Myocyte (in vitro differentiated cells): ENCODE measurements at regions not wholly inside any gene's neighbourhood (a gene's known extent, or its start where the extent isn't known, plus 50 kb on each side); places are given as distances from the start of the nearest gene placed in this dataset.
A peak's percentile ranks its signal among the peaks of the same experiment; 100 is the strongest.
"Not testable (repeated sequence)": the region's sequence is repeated elsewhere in the genome, so short reads cannot be mapped to it uniquely, and the experiment has no call there.

Experiments used
- DNase-seq: peaks from one replicate; pipeline ENCODE4 v3.0.0-alpha.2; 2012; ENCODE audit warnings: low read depth

DNA sequence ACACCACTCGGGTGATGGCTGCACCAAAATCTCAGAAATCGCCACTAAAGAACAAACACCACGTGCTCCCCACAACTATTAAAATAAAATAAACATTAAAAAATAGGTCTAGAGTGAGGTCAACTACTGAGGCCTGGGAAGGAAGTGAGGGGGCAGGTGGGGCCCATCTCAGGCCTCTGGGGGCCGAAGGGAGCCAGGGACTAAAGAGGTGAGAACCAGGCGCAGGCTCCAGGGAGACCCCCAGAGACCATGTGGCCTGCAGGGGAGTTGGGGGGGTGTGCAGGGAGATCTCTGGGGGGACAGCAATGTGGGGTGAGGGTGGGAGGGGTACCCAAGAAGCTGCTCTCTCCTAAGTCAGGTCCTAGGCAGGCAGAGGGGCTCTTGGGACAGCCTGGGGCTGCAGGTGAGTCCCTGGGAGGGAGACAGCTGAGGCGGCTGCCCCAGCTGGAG lies 111.3 kb upstream of the SMURF2 start:
- no peak for DNase-seq

DNA sequence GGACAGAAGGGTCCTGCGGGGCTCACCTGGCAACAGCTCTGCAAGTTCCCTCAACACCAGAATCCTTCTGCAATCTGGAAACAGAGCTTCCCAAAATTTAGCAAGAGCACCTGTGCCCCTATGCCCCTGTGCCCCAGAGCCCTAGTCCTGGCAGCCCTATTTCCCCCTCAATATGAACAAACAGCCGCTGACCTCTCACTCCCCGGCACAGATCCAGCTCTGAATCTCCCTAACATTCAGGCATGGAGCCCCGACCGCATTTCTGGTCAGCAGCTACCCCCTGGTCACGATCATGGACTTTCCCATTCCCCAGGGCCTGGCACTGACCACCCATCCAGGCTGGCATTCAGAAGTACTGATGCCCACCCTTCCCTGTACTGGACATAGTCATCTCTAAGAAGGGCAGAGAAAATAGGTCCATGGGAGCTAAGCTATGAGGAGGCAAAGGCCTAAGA lies 110.8 kb upstream of the SMURF2 start:
- DNase-seq = no peak

DNA sequence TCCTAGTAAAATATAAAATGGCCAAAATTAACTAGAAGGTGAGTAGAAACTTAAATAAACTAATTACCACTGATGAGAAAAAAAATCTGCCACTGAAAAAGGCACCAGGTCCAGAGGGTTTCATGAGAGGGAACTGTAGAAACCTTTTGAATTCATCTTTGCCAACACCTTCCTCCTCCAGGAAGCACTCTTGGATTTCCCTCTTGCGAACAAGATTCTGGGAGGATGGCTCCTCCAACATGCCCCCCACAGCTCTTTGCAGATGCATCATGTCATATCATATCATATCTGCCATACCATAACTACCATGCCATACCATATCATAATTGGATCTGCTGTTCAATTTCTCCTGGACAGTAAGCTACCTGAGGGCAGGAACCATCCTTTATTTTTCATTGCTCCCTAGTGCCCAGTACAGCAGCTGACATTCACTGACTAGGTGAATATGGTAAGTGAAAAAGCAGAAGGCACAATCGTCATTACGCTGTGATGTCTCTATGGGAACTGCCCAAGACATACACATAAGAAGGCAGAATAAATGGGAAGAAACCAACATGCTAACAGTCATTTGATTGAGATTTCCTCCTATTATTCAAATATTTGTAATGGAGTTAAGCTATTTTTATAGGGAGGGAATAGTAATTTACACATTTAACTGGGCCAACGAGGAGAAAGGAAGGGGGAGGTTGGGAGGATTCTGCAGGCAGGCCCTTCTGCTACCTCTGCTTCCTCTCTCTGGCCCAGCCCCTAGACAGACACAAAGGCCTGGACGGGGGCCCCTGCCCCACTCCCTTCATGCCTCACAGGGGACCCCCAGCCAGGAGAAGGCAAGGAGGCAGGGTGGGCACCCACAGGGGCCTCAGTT lies 110.1 kb upstream of the SMURF2 start:
- no peak for DNase-seq

- no peak for DNase-seq
These were observed 107.6 kb upstream of the SMURF2 start for GRCh38 chr17:64769712-64770111.

DNA sequence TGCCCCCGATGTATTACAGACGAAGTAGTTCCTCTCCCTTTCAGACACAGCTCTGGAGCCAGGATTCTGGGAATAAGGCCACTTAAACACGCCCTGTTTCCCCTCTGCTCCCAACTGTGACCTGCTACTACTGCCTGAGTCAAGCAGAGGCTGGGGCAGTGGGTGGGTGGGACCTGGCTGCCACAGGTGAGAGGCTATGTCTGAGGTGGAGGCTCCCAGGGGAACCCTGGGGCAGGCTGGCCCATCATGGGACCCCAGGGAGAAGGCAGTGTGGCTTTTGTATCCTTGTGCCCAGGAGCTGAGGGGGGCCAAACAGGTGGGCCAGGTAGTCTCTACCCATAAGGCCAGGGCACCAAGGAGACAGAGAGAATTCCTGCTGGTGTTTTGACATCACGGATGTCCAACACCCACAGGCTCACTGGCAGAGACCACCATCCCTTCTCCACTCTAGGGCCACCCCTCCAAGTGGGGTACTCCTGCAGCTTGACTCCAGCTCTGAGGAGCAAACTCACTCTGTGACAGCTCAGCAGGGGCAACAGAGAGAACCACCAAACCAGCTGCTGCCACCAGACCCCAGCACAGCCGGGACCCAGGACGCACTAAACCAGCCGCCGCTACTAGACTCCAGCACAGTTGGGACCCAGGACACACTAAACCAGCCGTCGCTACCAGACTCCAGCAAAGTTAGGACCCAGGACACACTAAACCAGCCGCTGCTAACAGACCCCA lies 105.3 kb upstream of the SMURF2 start:
- no peak for DNase-seq

DNA sequence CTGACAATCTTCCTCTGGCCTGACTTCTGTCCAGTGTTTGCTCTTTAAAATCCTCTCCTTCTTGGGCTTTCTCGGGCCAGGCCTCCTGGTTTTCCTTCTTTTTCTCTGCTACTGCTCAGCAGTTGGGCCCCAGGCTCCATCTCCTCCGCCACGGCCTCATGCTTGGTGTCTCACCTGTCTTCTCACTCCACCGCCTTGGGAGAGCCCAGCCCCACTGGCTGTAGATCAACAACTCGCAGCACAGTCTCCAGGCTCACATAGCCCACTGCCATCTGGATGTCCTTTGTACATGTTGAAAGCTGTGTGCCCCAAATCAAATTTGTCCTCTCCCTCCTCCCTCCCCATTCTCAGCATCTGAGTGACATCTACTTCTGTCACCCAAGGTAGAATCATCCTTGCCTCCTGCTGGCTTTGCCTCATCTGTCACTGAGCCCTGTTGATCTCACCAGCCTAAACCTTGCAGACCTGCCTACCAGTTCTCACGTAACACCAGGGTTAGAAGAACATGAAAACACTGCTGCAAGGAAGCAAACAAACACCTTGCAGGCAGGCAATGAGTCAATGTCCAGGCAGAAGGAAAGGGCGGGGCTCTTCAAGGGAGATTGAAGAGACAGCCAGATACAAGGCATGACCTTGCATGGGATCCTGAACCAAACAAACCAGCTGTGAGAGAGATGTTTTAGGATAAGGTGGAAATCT lies 103.2 kb upstream of the SMURF2 start:
- no peak for DNase-seq

GRCh38 chr17:64750891-64751677 lies 89.0 kb upstream of the SMURF2 start:
- no peak for DNase-seq

- DNase-seq = no peak
These were observed 88.4 kb upstream of the SMURF2 start for GRCh38 chr17:64750478-64750877.

DNA sequence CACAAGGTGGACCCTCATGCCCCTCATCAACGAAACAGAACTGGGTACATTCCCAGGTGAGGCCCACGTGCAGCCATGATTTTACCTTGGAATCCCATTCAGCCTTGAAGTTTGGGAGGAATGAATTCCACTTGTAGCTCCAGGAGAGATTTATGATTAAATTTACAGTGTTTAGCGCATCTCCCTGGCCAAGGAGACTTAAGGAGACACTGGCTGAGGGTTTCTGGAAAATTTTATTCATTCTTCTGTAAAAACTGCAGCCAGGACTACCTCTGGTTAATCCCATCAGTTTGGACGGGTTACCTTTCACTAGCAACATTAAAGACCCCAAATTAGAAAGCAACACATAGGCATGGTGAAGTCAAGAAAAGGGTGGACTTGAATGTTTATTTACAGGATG lies 87.2 kb upstream of the SMURF2 start:
- no peak for DNase-seq

DNA sequence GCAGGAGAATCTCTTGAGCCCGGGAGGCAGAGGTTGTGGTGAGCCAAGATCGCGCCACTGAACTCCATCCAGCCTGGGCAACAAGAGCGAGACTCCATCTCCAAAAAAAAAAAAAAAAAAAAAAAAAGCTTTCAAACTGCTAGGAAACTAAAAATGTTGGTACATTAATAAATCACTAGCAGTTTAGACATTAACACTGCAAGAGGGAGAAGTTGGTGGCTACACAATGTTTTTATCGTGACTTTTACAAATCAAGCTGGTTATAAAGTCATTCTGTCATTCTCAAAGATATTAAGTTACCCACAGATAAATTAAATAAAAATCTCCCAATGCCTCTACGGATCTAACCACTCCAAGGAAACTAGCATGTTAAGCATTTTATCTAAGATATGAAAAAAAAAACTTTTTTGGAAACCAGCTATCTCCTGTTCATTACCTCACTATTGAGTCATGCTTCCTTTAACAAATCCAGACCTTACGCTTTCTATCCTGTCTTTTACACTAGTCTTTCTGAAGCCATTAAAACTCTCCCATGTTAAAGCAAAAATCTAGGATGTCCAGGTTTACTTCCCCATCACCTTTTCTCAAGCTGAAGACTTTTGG lies 85.9 kb upstream of the SMURF2 start:
- no peak for DNase-seq

GRCh38 chr17:64742326-64742725 lies 80.2 kb upstream of the SMURF2 start:
- no peak for DNase-seq

- DNase-seq = peak; percentile 77
These were observed 79.8 kb upstream of the SMURF2 start for GRCh38 chr17:64741916-64742315.

GRCh38 chr17:64741038-64741641 lies 79.0 kb upstream of the SMURF2 start:
- DNase-seq = peak; percentile 72

GRCh38 chr17:64739316-64740058 lies 77.4 kb upstream of the SMURF2 start:
- no peak for DNase-seq

- DNase-seq = peak; percentile 58
These were observed 74.8 kb upstream of the SMURF2 start for GRCh38 chr17:64736804-64737492.

DNA sequence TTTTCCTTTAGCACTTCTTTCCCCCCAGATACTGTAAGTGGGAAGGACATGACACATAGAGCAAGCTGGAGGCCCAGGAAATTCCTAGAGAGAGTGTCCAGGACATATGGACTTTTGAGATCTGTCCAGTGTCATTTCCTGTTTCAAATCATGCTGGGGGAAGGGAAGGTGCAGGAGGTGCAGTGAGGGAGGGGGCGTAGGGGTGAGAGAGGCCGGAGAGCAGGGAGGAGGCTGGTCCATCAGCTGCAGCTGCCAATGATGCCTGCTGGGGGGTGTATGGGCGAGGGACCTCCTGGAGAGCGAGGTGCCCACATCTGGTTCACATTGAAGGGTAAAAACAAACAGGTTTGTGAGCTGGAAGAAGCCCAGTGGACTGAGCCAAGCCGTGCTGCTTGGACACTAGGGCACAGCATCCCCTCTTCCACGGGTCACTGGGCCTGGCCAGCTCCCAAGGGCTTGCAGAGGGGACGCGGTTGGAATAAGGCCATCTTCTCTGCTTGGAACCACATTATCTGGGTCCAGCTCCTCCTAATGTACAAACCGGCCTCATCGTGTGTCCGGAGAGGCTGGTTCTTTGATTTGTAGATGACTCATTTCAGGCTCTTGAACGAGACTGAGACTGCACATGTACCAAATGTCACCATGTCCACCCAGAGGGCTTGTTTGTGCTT lies 70.4 kb upstream of the SMURF2 start:
- peak; percentile 46 for DNase-seq

DNA sequence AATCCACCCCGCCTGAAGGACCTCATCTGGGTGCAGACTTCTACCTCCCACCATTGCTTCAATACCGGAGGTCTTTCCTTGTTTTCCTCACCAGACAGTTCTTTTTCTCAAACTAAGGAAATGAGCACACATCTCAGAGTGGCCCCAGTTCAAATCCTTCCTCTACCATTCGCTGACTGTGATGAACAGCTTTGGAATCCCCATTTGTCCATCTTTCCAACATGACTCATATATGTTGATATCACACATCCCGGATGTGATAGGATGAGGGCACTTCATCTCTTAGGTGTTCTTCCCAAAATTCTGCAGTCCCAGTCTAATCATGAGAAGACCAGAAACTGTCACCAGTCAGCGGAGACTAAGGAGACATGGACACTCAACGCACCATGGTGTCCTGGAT lies 67.9 kb upstream of the SMURF2 start:
- DNase-seq = not testable (repeated sequence)

DNA sequence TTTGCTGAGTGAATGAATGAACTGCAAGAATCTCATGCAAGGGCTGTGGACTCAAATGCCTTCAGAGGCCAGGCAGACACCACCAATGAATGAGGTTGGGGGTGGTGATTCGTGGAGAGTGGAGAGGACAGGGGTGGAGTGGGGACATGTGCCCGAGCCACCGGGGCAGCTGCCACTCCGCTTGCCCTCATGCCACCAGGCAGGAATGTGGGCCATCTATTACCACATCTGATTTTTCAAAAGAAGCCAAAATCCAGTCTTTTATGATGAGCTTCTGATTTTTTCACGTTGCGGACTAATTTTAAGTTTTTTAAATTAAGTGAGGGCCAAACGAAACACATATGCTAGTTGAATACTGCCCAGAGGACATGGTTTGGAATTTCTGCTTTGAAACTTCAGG lies 67.1 kb upstream of the SMURF2 start:
- no peak for DNase-seq
